Right atrium auricular region (tissue), 2 donors: ENCODE measurements at regions not wholly inside any gene's neighbourhood (a gene's known extent, or its start where the extent isn't known, plus 50 kb on each side); places are given as distances from the start of the nearest gene placed in this dataset.
"Not testable (repeated sequence)": the region's sequence is repeated elsewhere in the genome, so short reads cannot be mapped to it uniquely, and the experiment has no call there.

Experiments used
- DNase-seq: peaks from one replicate; pipeline ENCODE4 v3.0.0-alpha.2; 2019; ENCODE audit warnings: low spot score
- H3K27ac ChIP-seq, 2 donors: fragments of 200-600 bp; sonication (generic); 1 replicate in 1 of 2; 2 replicates in 1 of 2; pipeline ENCODE4 v1.5.1; 2016 to 2019
- H3K27me3 ChIP-seq, 2 donors: fragments of 200-600 bp; sonication (generic); one replicate each; pipeline versions ENCODE4 v1.5.1 to v1.6.0; 2017 to 2019
- H3K36me3 ChIP-seq: fragments of 200-600 bp; sonication (generic); one replicate; pipeline ENCODE4 v1.5.1; 2016
- H3K4me1 ChIP-seq, 2 donors: fragments of 200-600 bp; sonication (generic); one replicate each; pipeline versions ENCODE4 v1.5.1 to v1.6.0; 2017 to 2019
- H3K4me3 ChIP-seq, 2 donors: fragments of 200-600 bp; sonication (generic); 1 replicate in 1 of 2; 2 replicates in 1 of 2; pipeline ENCODE4 v1.5.1; 2017 to 2019; ENCODE audit warnings: mild to moderate bottlenecking in 1 of 2, moderate library complexity in 1 of 2
- H3K9me3 ChIP-seq, 2 donors: fragments of 200-600 bp; sonication (generic); one replicate each; pipeline ENCODE4 v1.5.1; 2019
- CTCF ChIP-seq, 2 donors: fragments of 200-600 bp; sonication (generic); IDR thresholded peaks; one replicate each; pipeline ENCODE4 v1.5.1; 2019; ENCODE audit warnings: antibody characterized with exemption in 2 of 2

GRCh38 chr11:45745065-45745811 is 59.7 kb upstream of the SLC35C1 start:
- Histone ChIP-seq H3K36me3 (no peaks in the 10 kb centered on the region), H3K27me3 (no peaks in the 10 kb centered on the region), H3K27ac (peak overlapping the region; percentile 46 to 55), H3K9me3 (no peaks in the 10 kb centered on the region), H3K4me3 (no peak overlapping the region), H3K4me1 (peaks cover 0 to 23% of the 10 kb centered on the region in 2 donors)
- TF ChIP-seq CTCF (IDR thresholded peaks at IDR 0.05): no peak
- DNase-seq: peak; percentile 74

- Histone ChIP-seq H3K4me1 (peaks cover 0 to 22% of the 10 kb centered on the region in 2 donors), H3K9me3 (no peaks in the 10 kb centered on the region), H3K36me3 (no peaks in the 10 kb centered on the region), H3K27ac (no peak overlapping the region), H3K4me3 (no peak overlapping the region), H3K27me3 (no peaks in the 10 kb centered on the region)
- no peak for DNase-seq
- no peak for TF ChIP-seq CTCF (IDR thresholded peaks at IDR 0.05)
These were observed 61.1 kb upstream of the SLC35C1 start for GRCh38 chr11:45743556-45744468.

- Histone ChIP-seq H3K9me3 (no peaks in the 10 kb centered on the region), H3K4me3 (no peak overlapping the region), H3K27me3 (no peaks in the 10 kb centered on the region), H3K36me3 (no peaks in the 10 kb centered on the region), H3K4me1 (peaks cover 0 to 22% of the 10 kb centered on the region in 2 donors), H3K27ac (no peak overlapping the region)
- no peak for DNase-seq
- no peak for TF ChIP-seq CTCF (IDR thresholded peaks at IDR 0.05)
These were observed 63.4 kb upstream of the SLC35C1 start for GRCh38 chr11:45741582-45741981.

GRCh38 chr11:45741032-45741431 is 63.9 kb upstream of the SLC35C1 start:
- peak overlapping the region in 1 of 2 donors; percentile 25 for H3K27ac ChIP-seq
- no peak for TF ChIP-seq CTCF (IDR thresholded peaks at IDR 0.05)
- no peaks in the 10 kb centered on the region for H3K27me3 ChIP-seq
- H3K36me3 ChIP-seq: no peaks in the 10 kb centered on the region
- H3K4me3 ChIP-seq: no peak overlapping the region
- DNase-seq: no peak
- H3K4me1 ChIP-seq: peaks cover 0 to 19% of the 10 kb centered on the region in 2 donors
- no peaks in the 10 kb centered on the region for H3K9me3 ChIP-seq

GRCh38 chr11:45739866-45740265 is 65.1 kb upstream of the SLC35C1 start:
- H3K4me1 ChIP-seq: peaks cover 0 to 7% of the 10 kb centered on the region in 2 donors
- TF ChIP-seq CTCF (IDR thresholded peaks at IDR 0.05): no peak
- H3K4me3 ChIP-seq: no peak overlapping the region
- no peaks in the 10 kb centered on the region for H3K9me3 ChIP-seq
- H3K27ac ChIP-seq: no peak overlapping the region
- no peaks in the 10 kb centered on the region for H3K27me3 ChIP-seq
- no peak for DNase-seq
- H3K36me3 ChIP-seq: no peaks in the 10 kb centered on the region

- not testable (repeated sequence) for H3K36me3 ChIP-seq, H3K4me3 ChIP-seq, DNase-seq, H3K27me3 ChIP-seq, H3K9me3 ChIP-seq, H3K4me1 ChIP-seq, H3K27ac ChIP-seq
These were observed 65.9 kb upstream of the SLC35C1 start for GRCh38 chr11:45739071-45739470.

- H3K27ac ChIP-seq, H3K4me3 ChIP-seq, DNase-seq: not testable (repeated sequence)
These were observed 66.8 kb upstream of the SLC35C1 start for GRCh38 chr11:45738194-45738593.

More at GRCh38 chr11:45738194-45738593, 66.8 kb upstream of the SLC35C1 start:
- not testable (repeated sequence) for H3K36me3 ChIP-seq, H3K27me3 ChIP-seq, H3K4me1 ChIP-seq, H3K9me3 ChIP-seq
